ENCODE measurements at regions not wholly inside any gene's neighbourhood (a gene's known extent, or its start where the extent isn't known, plus 50 kb on each side); places are given as distances from the start of the nearest gene placed in this dataset.

GRCh38 chr11:127135256-127135655, 134.7 kb upstream of the KIRREL3 start:
- Mint-ChIP-seq H3K27ac (no peak overlapping the region), H3K9me3 (ENCODE audit: low read depth) (no peaks in the 10 kb centered on the region), H3K4me1 (no peaks in the 10 kb centered on the region), H3K27me3 (no peaks in the 10 kb centered on the region), H3K4me3 (no peak overlapping the region), H3K36me3 (no peaks in the 10 kb centered on the region)
- ATAC-seq: no peak
- CTCF ChIA-PET: no interaction called here
- DNase-seq: no peak

GRCh38 chr11:127133061-127133460, 132.5 kb upstream of the KIRREL3 start:
- CTCF ChIA-PET: no interaction called here
- ATAC-seq (no peak), DNase-seq (no peak)
- no peaks in the 10 kb centered on the region for H3K36me3 Mint-ChIP-seq
- H3K27me3 Mint-ChIP-seq: no peaks in the 10 kb centered on the region
- no peaks in the 10 kb centered on the region for H3K9me3 Mint-ChIP-seq (ENCODE audit: low read depth)
- no peak overlapping the region for H3K27ac Mint-ChIP-seq
- H3K4me1 Mint-ChIP-seq: no peaks in the 10 kb centered on the region
- H3K4me3 Mint-ChIP-seq: no peak overlapping the region

GRCh38 chr11:127130321-127130720, 129.8 kb upstream of the KIRREL3 start:
- H3K36me3 Mint-ChIP-seq: no peaks in the 10 kb centered on the region
- H3K9me3 Mint-ChIP-seq (ENCODE audit: low read depth): no peaks in the 10 kb centered on the region
- H3K4me1 Mint-ChIP-seq: no peaks in the 10 kb centered on the region
- H3K27me3 Mint-ChIP-seq: no peaks in the 10 kb centered on the region
- no peak overlapping the region for H3K4me3 Mint-ChIP-seq
- DNase-seq: no peak
- ATAC-seq: no peak
- no peak overlapping the region for H3K27ac Mint-ChIP-seq
- CTCF ChIA-PET: no interaction called here

GRCh38 chr11:127126986-127127385, 126.4 kb upstream of the KIRREL3 start:
- no peaks in the 10 kb centered on the region for H3K27me3 Mint-ChIP-seq
- H3K4me1 Mint-ChIP-seq: no peaks in the 10 kb centered on the region
- H3K36me3 Mint-ChIP-seq: no peaks in the 10 kb centered on the region
- H3K9me3 Mint-ChIP-seq (ENCODE audit: low read depth): no peaks in the 10 kb centered on the region
- DNase-seq (no peak), ATAC-seq (no peak)
- no peak overlapping the region for H3K4me3 Mint-ChIP-seq
- no peak overlapping the region for H3K27ac Mint-ChIP-seq
- CTCF ChIA-PET: no interaction called here

- Mint-ChIP-seq H3K27me3 (no peaks in the 10 kb centered on the region), H3K27ac (no peak overlapping the region), H3K36me3 (no peaks in the 10 kb centered on the region), H3K4me1 (no peaks in the 10 kb centered on the region), H3K9me3 (ENCODE audit: low read depth) (no peaks in the 10 kb centered on the region), H3K4me3 (no peak overlapping the region)
- DNase-seq (no peak), ATAC-seq (no peak)
- CTCF ChIA-PET: no interaction called here
These were observed 118.8 kb upstream of the KIRREL3 start for GRCh38 chr11:127119356-127119755.

- no peaks in the 10 kb centered on the region for H3K4me1 Mint-ChIP-seq
- no peak overlapping the region for H3K4me3 Mint-ChIP-seq
- DNase-seq (no peak), ATAC-seq (no peak)
- no peak overlapping the region for H3K27ac Mint-ChIP-seq
- CTCF ChIA-PET: no interaction called here
- no peaks in the 10 kb centered on the region for H3K36me3 Mint-ChIP-seq
- H3K9me3 Mint-ChIP-seq (ENCODE audit: low read depth): no peaks in the 10 kb centered on the region
- H3K27me3 Mint-ChIP-seq: no peaks in the 10 kb centered on the region
These were observed 118.2 kb upstream of the KIRREL3 start for GRCh38 chr11:127118811-127119210.

- no peaks in the 10 kb centered on the region for H3K27me3 Mint-ChIP-seq
- ATAC-seq: no peak
- no peaks in the 10 kb centered on the region for H3K9me3 Mint-ChIP-seq (ENCODE audit: low read depth)
- H3K36me3 Mint-ChIP-seq: no peaks in the 10 kb centered on the region
- no peak for DNase-seq
- H3K4me3 Mint-ChIP-seq: no peak overlapping the region
- CTCF ChIA-PET: no interaction called here
- H3K4me1 Mint-ChIP-seq: no peaks in the 10 kb centered on the region
- no peak overlapping the region for H3K27ac Mint-ChIP-seq
These were observed 116.7 kb upstream of the KIRREL3 start for GRCh38 chr11:127117231-127117739.

GRCh38 chr11:127115844-127116243, 115.3 kb upstream of the KIRREL3 start:
- Mint-ChIP-seq H3K4me1 (no peaks in the 10 kb centered on the region), H3K9me3 (ENCODE audit: low read depth) (no peaks in the 10 kb centered on the region), H3K27me3 (no peaks in the 10 kb centered on the region), H3K27ac (no peak overlapping the region), H3K36me3 (no peaks in the 10 kb centered on the region), H3K4me3 (no peak overlapping the region)
- DNase-seq (no peak), ATAC-seq (no peak)
- CTCF ChIA-PET: no interaction called here

GRCh38 chr11:127114035-127114434, 113.5 kb upstream of the KIRREL3 start:
- Mint-ChIP-seq H3K36me3 (no peaks in the 10 kb centered on the region), H3K27me3 (no peaks in the 10 kb centered on the region), H3K4me1 (no peaks in the 10 kb centered on the region), H3K9me3 (ENCODE audit: low read depth) (no peaks in the 10 kb centered on the region), H3K4me3 (no peak overlapping the region), H3K27ac (no peak overlapping the region)
- ATAC-seq: no peak
- CTCF ChIA-PET: no interaction called here
- no peak for DNase-seq

GRCh38 chr11:127110542-127110941, 110.0 kb upstream of the KIRREL3 start:
- no peaks in the 10 kb centered on the region for H3K36me3 Mint-ChIP-seq
- DNase-seq (no peak), ATAC-seq (no peak)
- H3K9me3 Mint-ChIP-seq (ENCODE audit: low read depth): no peaks in the 10 kb centered on the region
- H3K4me1 Mint-ChIP-seq: no peaks in the 10 kb centered on the region
- H3K4me3 Mint-ChIP-seq: no peak overlapping the region
- CTCF ChIA-PET: no interaction called here
- no peak overlapping the region for H3K27ac Mint-ChIP-seq
- no peaks in the 10 kb centered on the region for H3K27me3 Mint-ChIP-seq

- no peak overlapping the region for H3K4me3 Mint-ChIP-seq
- no peak for ATAC-seq
- H3K9me3 Mint-ChIP-seq (ENCODE audit: low read depth): no peaks in the 10 kb centered on the region
- H3K27me3 Mint-ChIP-seq: no peaks in the 10 kb centered on the region
- no peak overlapping the region for H3K27ac Mint-ChIP-seq
- DNase-seq: no peak
- no peaks in the 10 kb centered on the region for H3K36me3 Mint-ChIP-seq
- CTCF ChIA-PET: no interaction called here
- no peaks in the 10 kb centered on the region for H3K4me1 Mint-ChIP-seq
These were observed 109.4 kb upstream of the KIRREL3 start for GRCh38 chr11:127109796-127110480.

- ATAC-seq (no peak), DNase-seq (no peak)
- no peaks in the 10 kb centered on the region for H3K9me3 Mint-ChIP-seq (ENCODE audit: low read depth)
- H3K4me1 Mint-ChIP-seq: no peaks in the 10 kb centered on the region
- H3K36me3 Mint-ChIP-seq: no peaks in the 10 kb centered on the region
- H3K4me3 Mint-ChIP-seq: no peak overlapping the region
- no peak overlapping the region for H3K27ac Mint-ChIP-seq
- CTCF ChIA-PET: no interaction called here
- H3K27me3 Mint-ChIP-seq: no peaks in the 10 kb centered on the region
These were observed 108.3 kb upstream of the KIRREL3 start for GRCh38 chr11:127108838-127109237.

GRCh38 chr11:127106938-127107337, 106.4 kb upstream of the KIRREL3 start:
- CTCF ChIA-PET: no interaction called here
- no peaks in the 10 kb centered on the region for H3K9me3 Mint-ChIP-seq (ENCODE audit: low read depth)

GRCh38 chr11:127105593-127106541, 105.3 kb upstream of the KIRREL3 start:
- no peaks in the 10 kb centered on the region for H3K4me1 Mint-ChIP-seq
- H3K27ac Mint-ChIP-seq: no peak overlapping the region
- H3K9me3 Mint-ChIP-seq (ENCODE audit: low read depth): no peaks in the 10 kb centered on the region
- no peak overlapping the region for H3K4me3 Mint-ChIP-seq
- no peaks in the 10 kb centered on the region for H3K36me3 Mint-ChIP-seq
- DNase-seq (no peak), ATAC-seq (no peak)
- no peaks in the 10 kb centered on the region for H3K27me3 Mint-ChIP-seq
- CTCF ChIA-PET: no interaction called here

More at GRCh38 chr11:127106938-127107337, 106.4 kb upstream of the KIRREL3 start:
- DNase-seq (no peak), ATAC-seq (no peak)
- no peaks in the 10 kb centered on the region for H3K36me3 Mint-ChIP-seq
- no peaks in the 10 kb centered on the region for H3K4me1 Mint-ChIP-seq
- H3K4me3 Mint-ChIP-seq: no peak overlapping the region
- no peak overlapping the region for H3K27ac Mint-ChIP-seq
- H3K27me3 Mint-ChIP-seq: no peaks in the 10 kb centered on the region
